Stimulated activated naive CD4-positive, alpha-beta T cell treated with Interleukin-2 at 50 U/mL for 16 hours (primary cell): ENCODE measurements at regions not wholly inside any gene's neighbourhood (a gene's known extent, or its start where the extent isn't known, plus 50 kb on each side); places are given as distances from the start of the nearest gene placed in this dataset.

Source experiments
- DNase-seq: peaks from one replicate; lab custom pipeline; 2025; lab: John Stamatoyannopoulos, UW

DNA sequence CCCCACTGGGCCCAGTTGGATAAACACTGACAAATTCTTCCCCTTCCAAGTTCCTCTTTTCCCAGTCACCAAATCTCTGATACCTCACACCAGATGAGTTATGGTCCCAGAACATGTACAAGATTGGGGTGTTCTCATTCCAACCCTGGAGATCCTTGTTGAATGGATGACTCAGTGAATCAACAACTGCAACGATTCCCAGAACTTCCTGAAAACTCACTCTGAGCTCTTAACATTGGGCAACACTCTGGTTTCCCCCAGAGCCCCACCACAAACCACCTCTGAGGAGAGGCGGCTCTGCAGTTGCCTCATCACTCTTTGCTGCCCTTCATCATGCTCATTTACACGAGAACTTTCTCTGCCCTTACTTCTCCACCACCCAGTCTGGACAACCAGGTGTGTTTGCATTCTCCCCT, 115.2 kb downstream of the MRPL14 start:
- DNase-seq: no peak

DNA sequence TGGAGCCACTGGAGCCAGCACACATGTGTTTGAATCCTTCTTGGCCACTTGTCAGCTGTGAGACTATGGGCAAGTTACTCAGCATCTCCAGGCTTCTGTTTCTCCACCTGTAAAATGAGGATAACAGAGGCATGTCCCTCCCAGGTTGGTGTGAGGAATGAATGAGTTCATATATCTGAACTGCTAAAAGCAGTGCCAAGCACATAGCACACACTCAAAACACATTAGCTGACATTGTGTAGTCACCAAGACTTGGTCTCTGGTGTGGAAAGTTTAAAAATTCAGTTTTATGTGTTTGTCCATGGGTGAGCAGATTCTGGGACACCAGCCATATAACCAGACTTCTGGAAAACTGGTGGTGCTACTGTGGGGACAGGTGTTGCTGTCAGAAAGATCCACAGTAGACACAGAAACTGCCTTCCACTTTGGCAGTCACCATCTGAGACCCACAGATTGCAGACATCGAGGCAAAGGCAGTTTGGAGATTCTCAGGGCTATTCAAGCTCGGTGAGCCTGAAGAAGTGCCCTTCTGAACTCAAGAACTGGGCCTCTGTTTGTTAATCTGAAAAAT, 115.8 kb downstream of the MRPL14 start:
- DNase-seq: no peak

DNA sequence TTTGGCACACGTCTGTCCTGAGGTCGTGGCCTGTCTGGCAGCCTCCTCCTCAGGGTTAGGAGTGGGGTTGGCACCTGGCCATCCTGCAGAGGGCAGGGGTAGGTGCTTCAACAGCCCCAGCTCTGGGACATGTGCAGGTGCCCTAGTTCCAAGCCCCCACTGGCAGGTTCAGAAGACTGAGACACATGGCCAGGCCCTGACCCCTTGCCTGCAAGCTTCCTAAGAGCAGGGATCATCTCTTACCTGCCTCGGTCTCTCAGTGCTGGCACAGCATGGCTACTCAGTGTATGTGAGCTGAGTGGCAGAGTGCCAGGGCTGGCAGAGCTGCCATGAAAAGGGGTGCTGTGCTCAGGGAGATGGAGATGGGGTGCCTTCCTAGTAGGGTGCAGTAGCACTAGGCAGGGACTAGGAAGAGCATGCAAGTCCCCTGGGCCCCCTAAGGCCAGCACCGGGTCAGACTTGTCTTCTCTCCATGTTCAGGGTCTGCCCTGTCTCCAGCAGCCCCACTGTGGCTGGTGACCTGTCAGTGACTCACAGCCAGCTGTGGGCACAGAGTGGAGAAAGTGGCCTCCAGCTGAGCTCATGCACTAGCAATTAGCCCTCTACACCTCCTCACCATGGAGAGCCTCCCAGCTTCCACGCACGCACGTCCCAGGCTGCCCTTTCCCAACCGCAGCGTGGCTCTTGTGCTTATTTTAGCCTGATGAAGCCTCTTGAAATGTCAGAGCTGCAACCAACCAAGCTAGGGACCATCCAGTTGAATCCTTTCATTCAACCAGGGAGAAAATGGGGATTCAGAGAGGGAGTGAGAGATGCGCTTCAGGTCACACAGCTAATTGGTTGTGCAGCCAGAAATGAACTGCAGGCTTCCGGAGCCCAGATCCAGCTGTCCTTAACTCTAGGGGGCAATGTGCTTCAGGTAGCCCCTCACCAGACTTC, 116.6 kb downstream of the MRPL14 start:
- no peak for DNase-seq

- DNase-seq: no peak
Measured at GRCh38 chr6:44009425-44010321, 117.6 kb downstream of the MRPL14 start.

DNA sequence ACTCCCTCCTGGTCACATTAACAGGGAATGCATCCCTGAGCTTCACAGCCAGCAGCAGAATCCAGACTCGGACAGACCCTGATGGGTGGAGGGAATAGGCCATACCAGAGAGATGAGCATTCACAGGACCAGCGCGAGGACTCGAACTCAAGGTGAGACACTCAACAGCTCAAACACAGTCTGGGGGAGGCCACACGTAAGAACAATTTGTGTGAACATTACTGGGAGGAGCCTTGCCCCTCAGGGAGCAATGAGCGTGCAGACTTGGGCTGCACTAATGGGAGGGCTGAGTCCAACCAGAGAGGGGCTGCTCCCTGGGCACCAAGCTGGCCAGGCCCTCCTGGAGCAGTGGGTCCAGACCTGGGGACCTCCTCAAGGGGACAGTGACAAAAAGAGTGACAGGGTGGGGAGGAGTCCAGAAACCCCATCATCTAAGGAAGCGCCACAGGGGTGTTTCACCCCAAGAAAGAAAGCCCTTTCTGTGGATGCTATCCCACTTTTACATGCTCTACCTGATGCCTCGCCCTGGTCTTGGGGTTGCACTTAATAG, 118.4 kb downstream of the MRPL14 start:
- no peak for DNase-seq

GRCh38 chr6:44007818-44008621, 119.2 kb downstream of the MRPL14 start:
- DNase-seq: no peak

- DNase-seq: no peak
Measured at GRCh38 chr6:44006872-44007303, 120.4 kb downstream of the MRPL14 start.

- DNase-seq: no peak
Measured at GRCh38 chr6:44006123-44006871, 121.0 kb downstream of the MRPL14 start.

DNA sequence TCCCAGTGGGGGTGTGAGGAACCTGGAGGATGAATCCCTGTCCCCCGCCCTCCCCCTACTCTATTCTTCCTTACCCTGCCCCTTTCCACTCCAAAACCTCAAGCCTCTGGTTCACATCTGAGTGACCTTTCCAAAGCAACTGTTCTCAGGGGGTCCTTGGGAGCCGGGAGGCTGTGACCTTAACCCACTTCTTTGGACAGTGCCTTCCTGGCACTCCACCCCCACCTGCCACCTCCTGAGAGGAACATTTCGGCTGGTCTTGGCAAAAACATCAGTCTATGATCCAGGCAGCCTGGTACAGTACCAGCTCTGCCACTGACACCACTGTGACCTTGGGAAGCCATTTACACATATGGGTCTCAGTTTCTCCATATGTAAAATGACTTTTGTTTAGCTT, 121.7 kb downstream of the MRPL14 start:
- no peak for DNase-seq

DNA sequence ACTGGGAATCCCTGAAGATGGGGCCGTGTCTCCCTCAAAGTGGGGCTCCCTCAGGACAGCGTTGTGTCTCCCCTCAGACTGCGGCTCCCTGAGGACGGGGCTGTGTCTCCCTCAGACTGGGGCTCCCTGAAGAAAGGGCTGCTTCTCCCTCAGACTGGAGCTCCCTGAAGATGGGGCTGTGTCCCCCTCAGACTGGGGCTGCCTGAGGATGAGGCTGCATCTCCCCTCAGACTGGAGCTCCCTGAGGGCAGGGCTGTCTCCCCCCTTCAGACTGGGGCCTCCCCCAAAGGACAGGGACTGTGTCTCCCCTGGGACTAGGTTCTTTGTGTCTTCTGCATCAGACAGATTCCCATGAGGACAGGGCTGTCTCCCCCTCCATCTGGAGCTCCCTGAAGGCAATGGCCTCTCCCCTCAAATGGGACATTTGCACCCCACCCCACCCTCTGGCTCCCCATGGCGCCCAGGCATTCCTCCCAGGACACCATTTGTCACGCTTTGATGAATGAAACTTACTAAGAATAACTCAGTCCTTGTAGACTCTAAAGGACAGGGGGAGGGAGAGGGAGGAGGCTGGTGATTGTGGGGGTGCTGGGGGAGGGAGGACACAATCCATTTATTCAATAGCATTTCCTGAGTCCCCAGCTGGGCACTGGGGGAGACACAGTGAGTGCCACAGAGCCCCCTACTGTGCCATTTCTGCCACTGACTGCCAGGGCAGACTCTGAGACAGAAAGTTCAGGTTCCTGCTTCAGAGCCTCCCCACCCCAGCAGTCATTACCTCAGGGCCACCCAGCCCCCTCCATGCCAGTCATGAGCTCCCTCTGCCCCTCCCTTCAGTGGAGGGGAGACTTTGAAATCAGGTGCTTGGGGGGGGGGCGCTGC, 122.4 kb downstream of the MRPL14 start:
- no peak for DNase-seq

DNA sequence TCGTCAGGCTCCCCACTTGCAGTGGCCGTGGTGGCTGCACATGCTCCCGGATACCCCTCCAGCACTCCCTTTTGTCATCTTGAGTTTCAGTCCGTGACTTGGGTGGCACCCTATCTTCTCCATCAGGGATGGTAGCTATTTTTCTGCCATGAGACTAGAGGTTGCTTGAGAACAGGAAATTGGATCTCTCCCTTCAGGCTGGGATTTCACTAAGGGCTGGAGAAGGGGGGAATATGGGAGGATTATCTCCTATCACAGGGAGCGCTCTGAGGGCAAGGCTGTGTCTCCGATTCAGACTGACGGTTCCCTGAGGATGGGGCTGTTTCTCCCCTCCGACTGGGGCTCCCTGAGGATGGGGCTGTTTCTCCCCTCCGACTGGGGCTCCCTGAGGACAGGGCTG, 123.1 kb downstream of the MRPL14 start:
- no peak for DNase-seq

DNA sequence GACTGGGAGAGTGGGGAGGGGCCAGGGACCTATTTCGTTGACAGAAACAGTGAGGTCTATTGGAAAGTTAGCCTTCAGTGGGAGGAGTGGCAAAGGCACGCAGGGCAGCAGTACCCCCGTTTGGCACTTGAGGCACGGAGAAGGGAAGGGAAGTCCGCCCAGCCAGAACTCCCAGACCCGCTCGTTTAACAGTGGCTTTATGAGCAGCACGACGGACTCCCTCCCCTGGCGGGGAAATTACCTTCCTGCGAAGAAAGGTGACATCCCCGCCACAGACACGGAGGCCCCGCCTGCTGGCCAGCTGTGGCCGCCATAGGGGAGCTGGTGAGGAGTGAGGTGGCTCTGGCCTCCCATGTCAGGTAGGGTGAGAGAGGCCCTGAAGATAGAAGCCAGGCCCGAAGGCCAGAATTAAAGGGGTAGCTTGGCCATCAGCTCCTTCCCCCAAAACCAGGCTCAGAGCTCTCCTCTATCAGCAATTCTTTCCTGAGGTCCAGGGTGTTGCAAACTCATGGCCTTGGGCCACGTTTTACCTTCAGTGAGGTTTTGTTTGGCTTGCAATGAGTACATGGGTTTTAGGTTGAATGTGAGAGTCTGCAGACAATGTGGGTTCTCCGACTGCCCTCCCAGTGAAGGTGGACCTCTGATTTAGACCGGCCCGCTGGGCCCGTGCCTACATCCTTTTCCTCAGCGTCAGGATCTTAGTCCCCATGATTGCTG, 123.7 kb downstream of the MRPL14 start:
- DNase-seq: no peak

DNA sequence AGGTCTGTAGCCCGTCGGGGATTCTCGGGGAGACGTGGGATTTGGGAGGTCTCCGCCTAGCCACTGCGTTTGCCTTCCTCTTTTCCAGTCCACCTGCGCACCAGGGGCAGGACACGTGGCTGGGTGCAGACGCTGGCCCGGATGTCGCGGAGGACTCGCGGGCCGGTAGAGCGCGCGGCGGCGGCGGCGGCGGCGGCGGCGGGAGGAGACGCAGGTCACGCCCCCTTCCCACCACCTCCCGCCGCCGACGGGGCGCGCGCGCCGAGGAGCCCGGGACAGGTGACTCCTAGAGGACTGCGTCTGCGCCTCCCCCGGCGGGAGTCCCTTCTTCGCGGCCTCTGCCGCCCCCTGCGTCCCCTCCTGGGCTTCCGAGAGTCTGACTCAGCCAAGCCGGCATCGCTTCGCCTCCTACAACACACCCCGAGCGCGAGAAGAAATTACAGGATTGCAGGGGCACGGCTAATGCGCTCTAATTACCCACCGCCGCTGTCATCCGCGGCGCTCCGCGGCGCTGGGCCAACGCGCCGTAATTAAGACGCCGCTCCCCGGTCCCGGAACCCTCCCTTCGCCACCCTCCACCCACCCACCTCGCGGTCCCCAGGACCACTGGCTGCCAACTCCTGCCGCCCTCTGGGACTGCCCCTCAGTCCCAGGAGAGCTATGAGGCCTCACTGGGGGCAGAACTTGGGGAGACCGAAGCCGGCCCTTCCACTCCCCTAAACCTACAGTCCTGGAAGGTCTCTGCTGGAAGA, 124.5 kb downstream of the MRPL14 start:
- DNase-seq: peak; percentile 48

DNA sequence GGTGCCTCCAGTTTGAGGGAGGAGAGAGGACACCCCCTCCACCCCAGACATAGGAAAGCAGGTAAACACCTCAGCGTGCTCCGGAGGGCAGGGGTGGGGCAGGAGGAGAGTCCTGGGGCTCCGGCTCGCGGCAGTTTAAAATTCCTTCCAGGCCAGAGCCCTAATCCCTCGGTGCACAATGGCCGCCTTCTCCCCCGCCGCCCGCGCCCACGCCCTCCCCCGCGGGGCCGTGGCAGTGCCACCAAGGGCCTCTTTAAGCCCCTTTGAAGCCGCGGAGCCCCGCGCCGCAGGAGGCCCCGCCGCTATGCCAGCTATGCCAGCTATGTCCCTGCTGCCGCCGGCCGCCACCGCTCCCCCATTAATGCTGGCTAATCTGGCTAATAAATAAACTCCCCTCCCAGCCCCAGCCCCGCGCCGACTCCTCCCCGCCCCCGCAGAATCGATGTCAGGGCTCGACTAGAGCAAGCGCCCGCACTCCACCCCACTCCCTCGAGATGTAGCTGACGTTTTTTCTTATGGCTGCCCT, 125.1 kb downstream of the MRPL14 start:
- DNase-seq: peak; percentile 34

DNA sequence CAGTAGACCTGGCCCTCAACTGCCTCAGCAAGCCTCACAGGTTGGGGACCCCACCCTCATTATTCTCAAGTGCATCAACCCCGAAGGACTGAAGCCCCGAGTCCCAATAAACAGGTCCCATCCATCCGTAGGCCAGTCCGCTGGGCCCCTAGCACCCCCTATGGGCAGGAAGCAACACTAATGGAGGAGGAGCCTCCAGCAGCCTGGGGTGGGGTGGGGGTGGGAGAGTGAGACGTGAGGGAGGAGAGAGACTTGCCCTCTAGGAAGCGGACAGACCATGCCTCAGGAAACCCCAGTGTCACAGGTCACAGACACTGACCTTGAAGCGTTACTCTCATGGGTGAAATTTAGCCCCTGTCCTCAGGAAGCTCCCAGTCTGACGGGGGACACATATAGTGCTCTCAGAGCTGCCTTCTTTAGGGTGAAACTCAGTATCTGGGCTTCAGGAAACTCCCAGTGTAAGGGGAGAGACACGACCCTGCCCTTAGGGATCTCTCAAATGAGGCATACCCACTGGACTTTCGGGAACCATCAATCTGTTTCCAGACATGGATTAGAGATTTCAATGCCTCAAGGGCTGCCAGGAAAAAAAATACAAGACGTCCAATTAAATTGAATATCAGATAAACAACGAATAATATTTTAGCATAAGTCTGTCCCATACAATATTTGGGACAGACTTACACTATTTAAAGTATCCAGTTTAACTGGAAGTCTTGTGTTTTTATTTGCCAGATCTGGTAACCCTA, 125.8 kb downstream of the MRPL14 start:
- DNase-seq: no peak

GRCh38 chr6:44000164-44000842, 126.9 kb downstream of the MRPL14 start:
- no peak for DNase-seq

- DNase-seq: no peak
Measured at GRCh38 chr6:43999628-44000027, 127.6 kb downstream of the MRPL14 start.
